GM18502 (cell line): ENCODE measurements at regions not wholly inside any gene's neighbourhood (a gene's known extent, or its start where the extent isn't known, plus 50 kb on each side); places are given as distances from the start of the nearest gene placed in this dataset.

ENCODE experiments used
- ATAC-seq: cut with Tn5 transposase; IDR thresholded peaks from one replicate; pipeline ENCODE4 v1.9.1; 2021; ENCODE audit warnings: mild to moderate bottlenecking; ENCODE audit not compliant: unreplicated experiment, poor library complexity

GRCh38 chr12:91824991-91825390 lies 320.7 kb downstream of the BTG1 start:
- ATAC-seq: no peak

GRCh38 chr12:91819132-91819447 lies 326.6 kb downstream of the BTG1 start:
- no peak for ATAC-seq

GRCh38 chr12:91818227-91819131 lies 327.2 kb downstream of the BTG1 start:
- no peak for ATAC-seq

- no peak for ATAC-seq
Measured at GRCh38 chr12:91817517-91817916, 328.1 kb downstream of the BTG1 start.

- no peak for ATAC-seq
Measured at GRCh38 chr12:91813701-91814100, 331.9 kb downstream of the BTG1 start.

GRCh38 chr12:91811481-91812287 lies 334.0 kb downstream of the BTG1 start:
- peak; percentile 88 for ATAC-seq

- no peak for ATAC-seq
Measured at GRCh38 chr12:91810531-91811451, 334.9 kb downstream of the BTG1 start.

GRCh38 chr12:91810077-91810476 lies 335.6 kb downstream of the BTG1 start:
- ATAC-seq: no peak

- ATAC-seq: no peak
Measured at GRCh38 chr12:91805031-91805430, 340.6 kb downstream of the BTG1 start.

- no peak for ATAC-seq
Measured at GRCh38 chr12:91804533-91804932, 341.1 kb downstream of the BTG1 start.

GRCh38 chr12:91801048-91801447 lies 344.6 kb downstream of the BTG1 start:
- no peak for ATAC-seq

- ATAC-seq: no peak
Measured at GRCh38 chr12:91793676-91794075, 352.0 kb downstream of the BTG1 start.

- ATAC-seq: no peak
Measured at GRCh38 chr12:91792597-91792996, 353.0 kb downstream of the BTG1 start.

GRCh38 chr12:91786499-91787272 lies 359.0 kb downstream of the BTG1 start:
- no peak for ATAC-seq

- no peak for ATAC-seq
Measured at GRCh38 chr12:91785655-91786498, 359.8 kb downstream of the BTG1 start.

GRCh38 chr12:91781114-91781513 lies 364.5 kb downstream of the BTG1 start:
- ATAC-seq: no peak

- peak; percentile 93 for ATAC-seq
Measured at GRCh38 chr12:91778938-91779400, 366.7 kb downstream of the BTG1 start.

GRCh38 chr12:91778091-91778832 lies 367.4 kb downstream of the BTG1 start:
- peak; percentile 61 for ATAC-seq
